NCI-H2107 treated with DMSO at 0.1 percent for 48 hours (cell line): ENCODE measurements at regions not wholly inside any gene's neighbourhood (a gene's known extent, or its start where the extent isn't known, plus 50 kb on each side); places are given as distances from the start of the nearest gene placed in this dataset.
"Not testable (repeated sequence)": the region's sequence is repeated elsewhere in the genome, so short reads cannot be mapped to it uniquely, and the experiment has no call there.

Experiments used
- DNase-seq: peaks from one replicate; lab custom pipeline; 2025; ENCODE audit not compliant: unreplicated experiment; lab: John Stamatoyannopoulos, UW

GRCh38 chr6:170198298-170198697 lies 92.6 kb downstream of the DLL1 start:
- DNase-seq: no peak

GRCh38 chr6:170193326-170193821 lies 97.5 kb downstream of the DLL1 start:
- DNase-seq: no peak

GRCh38 chr6:170192905-170193304 lies 98.0 kb downstream of the DLL1 start:
- DNase-seq: no peak

GRCh38 chr6:170192101-170192500 lies 98.8 kb downstream of the DLL1 start:
- DNase-seq: not testable (repeated sequence)

GRCh38 chr6:170190046-170190445 lies 100.8 kb downstream of the DLL1 start:
- no peak for DNase-seq

- no peak for DNase-seq
Observed at GRCh38 chr6:170189236-170189635, 101.6 kb downstream of the DLL1 start.

GRCh38 chr6:170188571-170189001 lies 102.3 kb downstream of the DLL1 start:
- no peak for DNase-seq

GRCh38 chr6:170187669-170188566 lies 103.0 kb downstream of the DLL1 start:
- no peak for DNase-seq

GRCh38 chr6:170186941-170187668 lies 103.8 kb downstream of the DLL1 start:
- no peak for DNase-seq

GRCh38 chr6:170186006-170186935 lies 104.6 kb downstream of the DLL1 start:
- DNase-seq: no peak

- DNase-seq: no peak
Observed at GRCh38 chr6:170185175-170185978, 105.5 kb downstream of the DLL1 start.

GRCh38 chr6:170184316-170184715 lies 106.6 kb downstream of the DLL1 start:
- no peak for DNase-seq

- DNase-seq: no peak
Observed at GRCh38 chr6:170183521-170183920, 107.4 kb downstream of the DLL1 start.

- DNase-seq: no peak
Observed at GRCh38 chr6:170182781-170183120, 108.1 kb downstream of the DLL1 start.

GRCh38 chr6:170182093-170182780 lies 108.6 kb downstream of the DLL1 start:
- no peak for DNase-seq

- no peak for DNase-seq
Observed at GRCh38 chr6:170181338-170181690, 109.6 kb downstream of the DLL1 start.

GRCh38 chr6:170180671-170181337 lies 110.1 kb downstream of the DLL1 start:
- no peak for DNase-seq

- no peak for DNase-seq
Observed at GRCh38 chr6:170179616-170180324, 111.1 kb downstream of the DLL1 start.
